ENCODE measurements at regions not wholly inside any gene's neighbourhood (a gene's known extent, or its start where the extent isn't known, plus 50 kb on each side); places are given as distances from the start of the nearest gene placed in this dataset.
"Not testable (repeated sequence)": the region's sequence is repeated elsewhere in the genome, so short reads cannot be mapped to it uniquely, and the experiment has no call there.

DNA sequence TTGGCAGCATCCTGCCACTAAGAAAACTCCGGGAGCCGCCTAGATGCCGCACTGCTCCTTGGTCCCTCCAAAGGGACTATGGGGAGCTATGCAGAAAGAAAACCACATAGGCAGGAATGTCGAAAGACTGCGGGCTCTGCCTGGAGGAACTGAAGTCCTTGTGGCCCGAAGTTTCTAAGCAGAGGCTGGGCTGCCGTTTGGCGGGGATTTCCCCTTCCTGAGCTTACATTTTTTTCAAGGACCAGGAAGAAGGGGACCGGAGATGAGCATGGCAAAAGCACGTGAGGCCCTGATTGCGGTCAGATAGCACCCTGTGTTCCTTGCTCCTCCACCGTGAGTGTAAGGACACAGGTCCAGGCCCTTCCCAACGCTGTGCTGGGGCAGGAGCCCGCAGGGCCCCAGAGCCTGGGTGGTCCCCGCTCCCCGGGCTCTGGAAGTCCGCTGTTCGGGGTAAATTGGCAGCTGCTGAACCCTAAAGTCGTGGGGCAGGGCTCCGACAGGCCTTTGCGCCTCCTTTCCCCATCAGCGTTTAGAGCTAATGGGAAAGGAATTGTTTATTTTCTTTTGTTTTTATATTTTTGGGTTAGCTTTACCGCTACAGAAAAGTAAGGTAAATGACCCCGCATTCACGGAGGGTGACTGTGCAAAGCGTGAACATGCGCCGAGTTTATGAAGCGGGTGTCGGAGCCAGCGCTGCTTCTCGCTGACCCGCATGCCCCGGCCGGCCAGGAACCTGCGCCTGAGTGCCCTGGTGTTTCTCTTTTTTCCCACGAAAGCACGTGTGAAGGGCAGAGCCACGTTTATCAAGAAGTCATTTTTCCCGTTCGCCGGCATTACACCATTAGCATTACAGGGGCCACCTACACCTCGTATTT lies 356.5 kb upstream of the ZNF32 start:
- H2AFZ ChIP-seq (ENCODE audit: low read depth, low read length) = no peak overlapping the region

DNA sequence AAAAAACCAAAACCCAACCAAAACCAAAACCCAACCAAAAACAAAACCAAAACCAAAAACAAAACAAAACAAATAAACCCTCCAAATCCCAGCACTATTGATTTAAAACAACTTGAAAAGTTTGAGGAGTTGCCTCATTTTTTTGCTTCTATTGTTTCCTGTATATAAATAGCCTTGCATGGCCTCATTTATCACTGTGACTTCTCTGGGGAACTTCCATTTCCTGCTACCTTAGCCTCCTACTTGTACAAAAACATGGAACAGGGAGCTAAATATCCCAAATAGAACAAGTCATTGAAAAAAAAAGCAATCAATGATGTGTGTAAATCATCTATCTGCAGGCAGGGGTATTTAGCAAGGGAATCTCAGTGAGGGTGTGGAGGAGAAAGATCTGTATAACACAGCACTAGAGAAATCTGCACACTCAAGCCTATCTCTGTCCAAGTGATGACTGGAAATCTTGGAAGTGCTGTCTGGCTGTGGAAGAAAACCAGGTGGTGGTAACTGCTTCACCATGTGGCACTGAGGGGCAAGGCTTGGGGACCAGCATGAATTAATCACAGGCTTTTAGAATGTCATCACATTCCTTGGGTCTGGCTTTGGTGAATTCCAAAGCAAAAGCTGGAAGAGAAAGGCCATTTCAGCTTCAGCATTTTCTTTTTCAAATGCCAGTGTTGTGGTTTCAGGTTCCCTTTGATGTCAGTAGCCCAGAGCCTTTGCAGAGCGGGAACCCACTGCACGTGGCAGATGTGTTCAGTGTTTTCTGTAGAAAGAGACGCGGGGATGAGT lies 349.5 kb upstream of the ZNF32 start:
- no peaks in the 10 kb centered on the region for H3K36me3 ChIP-seq (replicated peaks; ENCODE audit: low read depth, low read length)
- no peaks in the 10 kb centered on the region for H3K79me2 ChIP-seq (ENCODE audit: low read length)
- H3K4me2 ChIP-seq (ENCODE audit: low read length) = no peak overlapping the region
- H3K27me3 ChIP-seq (ENCODE audit: low read depth, low read length) = no peaks in the 10 kb centered on the region
- no peak overlapping the region for H3K9ac ChIP-seq (ENCODE audit: low read length)
- H2AFZ ChIP-seq (ENCODE audit: low read depth, low read length) = no peak overlapping the region
- no peak for TF ChIP-seq EZH2phosphoT487 (IDR thresholded peaks at IDR 0.05; ENCODE audit: low read depth)
- TF ChIP-seq, protein P1, sequence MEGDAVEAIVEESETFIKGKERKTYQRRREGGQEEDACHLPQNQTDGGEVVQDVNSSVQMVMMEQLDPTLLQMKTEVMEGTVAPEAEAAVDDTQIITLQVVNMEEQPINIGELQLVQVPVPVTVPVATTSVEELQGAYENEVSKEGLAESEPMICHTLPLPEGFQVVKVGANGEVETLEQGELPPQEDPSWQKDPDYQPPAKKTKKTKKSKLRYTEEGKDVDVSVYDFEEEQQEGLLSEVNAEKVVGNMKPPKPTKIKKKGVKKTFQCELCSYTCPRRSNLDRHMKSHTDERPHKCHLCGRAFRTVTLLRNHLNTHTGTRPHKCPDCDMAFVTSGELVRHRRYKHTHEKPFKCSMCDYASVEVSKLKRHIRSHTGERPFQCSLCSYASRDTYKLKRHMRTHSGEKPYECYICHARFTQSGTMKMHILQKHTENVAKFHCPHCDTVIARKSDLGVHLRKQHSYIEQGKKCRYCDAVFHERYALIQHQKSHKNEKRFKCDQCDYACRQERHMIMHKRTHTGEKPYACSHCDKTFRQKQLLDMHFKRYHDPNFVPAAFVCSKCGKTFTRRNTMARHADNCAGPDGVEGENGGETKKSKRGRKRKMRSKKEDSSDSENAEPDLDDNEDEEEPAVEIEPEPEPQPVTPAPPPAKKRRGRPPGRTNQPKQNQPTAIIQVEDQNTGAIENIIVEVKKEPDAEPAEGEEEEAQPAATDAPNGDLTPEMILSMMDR (IDR thresholded peaks at IDR 0.05; ENCODE audit: low read depth, low read length) = no peak
- H3K27ac ChIP-seq (ENCODE audit: low read length) = no peak overlapping the region
- H3K4me1 ChIP-seq (ENCODE audit: low read length) = peaks cover 10% of the 10 kb centered on the region
- H3K4me3 ChIP-seq (ENCODE audit: low read length) = no peak overlapping the region
- H4K20me1 ChIP-seq (ENCODE audit: insufficient read depth, low read length) = no peaks in the 10 kb centered on the region
- H3K9me3 ChIP-seq (ENCODE audit: insufficient read depth, low read length) = no peaks in the 10 kb centered on the region

More for the DNA sequence above, 356.5 kb upstream of the ZNF32 start:
- H3K9ac ChIP-seq (ENCODE audit: low read length) = no peak overlapping the region
- H4K20me1 ChIP-seq (ENCODE audit: insufficient read depth, low read length) = no peaks in the 10 kb centered on the region
- H3K4me2 ChIP-seq (ENCODE audit: low read length) = no peak overlapping the region
- H3K79me2 ChIP-seq (ENCODE audit: low read length) = no peaks in the 10 kb centered on the region
- no peak overlapping the region for H3K27ac ChIP-seq (ENCODE audit: low read length)
- no peak overlapping the region for H3K4me3 ChIP-seq (ENCODE audit: low read length)
- H3K36me3 ChIP-seq (replicated peaks; ENCODE audit: low read depth, low read length) = no peaks in the 10 kb centered on the region
- no peak for TF ChIP-seq EZH2phosphoT487 (IDR thresholded peaks at IDR 0.05; ENCODE audit: low read depth)
- TF ChIP-seq, protein P1 (IDR thresholded peaks at IDR 0.05; ENCODE audit: low read depth, low read length) = no peak
- no peaks in the 10 kb centered on the region for H3K27me3 ChIP-seq (ENCODE audit: low read depth, low read length)
- no peaks in the 10 kb centered on the region for H3K9me3 ChIP-seq (ENCODE audit: insufficient read depth, low read length)
- H3K4me1 ChIP-seq (ENCODE audit: low read length) = peaks cover 17% of the 10 kb centered on the region

DNA sequence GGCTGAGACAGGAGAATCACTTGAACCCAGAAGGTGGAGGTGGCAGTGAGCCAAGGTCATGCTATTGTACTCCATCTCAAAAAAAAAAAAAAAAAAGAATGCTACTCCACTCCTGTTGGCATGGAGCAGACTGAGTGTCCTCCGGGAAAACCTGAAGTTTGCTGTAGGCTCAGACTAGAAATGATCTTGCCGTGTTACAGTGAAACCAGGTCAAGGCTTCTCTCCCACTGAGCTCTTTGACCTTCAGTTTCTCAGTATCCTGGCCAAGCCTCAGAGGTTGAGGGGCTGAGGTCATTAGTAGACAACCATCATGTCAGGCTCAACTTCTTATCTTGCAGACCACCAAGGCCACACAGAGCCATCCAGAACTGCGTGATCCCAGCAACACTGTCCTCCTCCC lies 348.6 kb upstream of the ZNF32 start:
- Histone ChIP-seq H3K4me1 (ENCODE audit: low read length) (peaks cover 10% of the 10 kb centered on the region), H3K27me3 (ENCODE audit: low read depth, low read length) (no peaks in the 10 kb centered on the region), H3K9ac (ENCODE audit: low read length) (no peak overlapping the region), H3K36me3 (replicated peaks; ENCODE audit: low read depth, low read length) (no peaks in the 10 kb centered on the region), H4K20me1 (ENCODE audit: insufficient read depth, low read length) (no peaks in the 10 kb centered on the region), H2AFZ (ENCODE audit: low read depth, low read length) (no peak overlapping the region), H3K27ac (ENCODE audit: low read length) (no peak overlapping the region), H3K9me3 (ENCODE audit: insufficient read depth, low read length) (no peaks in the 10 kb centered on the region), H3K4me3 (ENCODE audit: low read length) (no peak overlapping the region), H3K4me2 (ENCODE audit: low read length) (no peak overlapping the region), H3K79me2 (ENCODE audit: low read length) (no peaks in the 10 kb centered on the region)
- TF ChIP-seq EZH2phosphoT487 (IDR thresholded peaks at IDR 0.05; ENCODE audit: low read depth) = no peak
- TF ChIP-seq, protein P1 (IDR thresholded peaks at IDR 0.05; ENCODE audit: low read depth, low read length) = no peak

DNA sequence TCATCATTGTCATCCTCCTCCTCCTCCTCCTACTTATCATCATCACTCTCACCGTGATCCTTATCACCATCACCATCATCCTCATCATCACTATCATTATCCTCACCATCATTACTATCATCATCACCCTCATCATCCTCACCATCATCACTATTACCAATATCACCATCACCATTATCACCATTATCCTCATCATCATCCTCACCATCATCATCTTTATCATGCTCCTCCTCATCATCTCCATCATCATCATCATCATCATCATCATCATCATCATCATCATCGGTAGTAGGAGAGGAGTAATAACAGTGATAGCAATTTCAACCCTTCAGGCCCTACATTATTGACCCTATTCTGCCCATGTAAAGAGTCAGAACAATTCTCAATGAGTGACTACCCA lies 345.9 kb upstream of the ZNF32 start:
- no peaks in the 10 kb centered on the region for H3K27me3 ChIP-seq (ENCODE audit: low read depth, low read length)
- H3K4me3 ChIP-seq (ENCODE audit: low read length) = no peak overlapping the region
- no peaks in the 10 kb centered on the region for H3K36me3 ChIP-seq (replicated peaks; ENCODE audit: low read depth, low read length)
- H3K79me2 ChIP-seq (ENCODE audit: low read length) = no peaks in the 10 kb centered on the region
- no peak for TF ChIP-seq EZH2phosphoT487 (IDR thresholded peaks at IDR 0.05; ENCODE audit: low read depth)
- TF ChIP-seq, protein P1 (IDR thresholded peaks at IDR 0.05; ENCODE audit: low read depth, low read length) = no peak
- H3K27ac ChIP-seq (ENCODE audit: low read length) = no peak overlapping the region
- H2AFZ ChIP-seq (ENCODE audit: low read depth, low read length) = no peak overlapping the region
- H3K4me1 ChIP-seq (ENCODE audit: low read length) = peaks cover 8% of the 10 kb centered on the region
- H3K9me3 ChIP-seq (ENCODE audit: insufficient read depth, low read length) = no peaks in the 10 kb centered on the region
- H3K9ac ChIP-seq (ENCODE audit: low read length) = no peak overlapping the region
- no peak overlapping the region for H3K4me2 ChIP-seq (ENCODE audit: low read length)
- H4K20me1 ChIP-seq (ENCODE audit: insufficient read depth, low read length) = no peaks in the 10 kb centered on the region

DNA sequence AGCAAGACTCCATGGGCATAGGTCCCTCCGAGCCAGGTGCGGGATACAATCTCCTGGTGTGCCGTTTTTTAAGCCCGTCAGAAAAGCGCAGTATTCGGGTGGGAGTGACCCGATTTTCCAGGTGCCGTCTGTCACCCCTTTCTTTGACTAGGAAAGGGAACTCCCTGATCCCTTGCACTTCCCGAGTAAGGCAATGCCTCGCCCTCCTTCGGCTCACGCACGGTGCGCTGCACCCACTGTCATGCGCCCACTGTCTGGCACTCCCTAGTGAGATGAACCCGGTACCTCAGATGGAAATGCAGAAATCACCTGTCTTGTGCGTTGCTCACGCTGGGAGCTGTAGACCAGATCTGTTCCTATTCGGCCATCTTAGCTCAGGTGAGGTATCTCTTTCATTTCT lies 344.1 kb upstream of the ZNF32 start:
- H3K27ac ChIP-seq (ENCODE audit: low read length); H3K9ac ChIP-seq (ENCODE audit: low read length); H4K20me1 ChIP-seq (ENCODE audit: insufficient read depth, low read length): not testable (repeated sequence)

More for the DNA sequence above, 344.1 kb upstream of the ZNF32 start:
- H3K9me3 ChIP-seq (ENCODE audit: insufficient read depth, low read length); H2AFZ ChIP-seq (ENCODE audit: low read depth, low read length); H3K79me2 ChIP-seq (ENCODE audit: low read length); H3K4me1 ChIP-seq (ENCODE audit: low read length); H3K36me3 ChIP-seq (replicated peaks; ENCODE audit: low read depth, low read length); H3K27me3 ChIP-seq (ENCODE audit: low read depth, low read length); H3K4me2 ChIP-seq (ENCODE audit: low read length); H3K4me3 ChIP-seq (ENCODE audit: low read length): not testable (repeated sequence)
